NB4 (cell line): ENCODE measurements at regions not wholly inside any gene's neighbourhood (a gene's known extent, or its start where the extent isn't known, plus 50 kb on each side); places are given as distances from the start of the nearest gene placed in this dataset.
"Not testable (repeated sequence)": the region's sequence is repeated elsewhere in the genome, so short reads cannot be mapped to it uniquely, and the experiment has no call there.

Source experiments
- MYC ChIP-seq: IDR thresholded peaks from 2 replicates; pipeline ENCODE4 v1.6.1; 2011; ENCODE audit warnings: low read depth, low read length
- POLR2A ChIP-seq: IDR thresholded peaks from 2 replicates; pipeline ENCODE4 v1.6.1; 2011; ENCODE audit warnings: mild to moderate bottlenecking; ENCODE audit not compliant: insufficient read length; ENCODE audit errors: extremely low read depth
- TF ChIP-seq, protein P1 (sequence below): IDR thresholded peaks from one replicate; pipeline ENCODE4 v1.5.1; 2012; ENCODE audit warnings: low read depth, low read length
- TF ChIP-seq, protein P2 (sequence below): IDR thresholded peaks from 2 replicates; pipeline ENCODE4 v1.6.1; 2011; ENCODE audit warnings: low read depth, low read length

DNA sequence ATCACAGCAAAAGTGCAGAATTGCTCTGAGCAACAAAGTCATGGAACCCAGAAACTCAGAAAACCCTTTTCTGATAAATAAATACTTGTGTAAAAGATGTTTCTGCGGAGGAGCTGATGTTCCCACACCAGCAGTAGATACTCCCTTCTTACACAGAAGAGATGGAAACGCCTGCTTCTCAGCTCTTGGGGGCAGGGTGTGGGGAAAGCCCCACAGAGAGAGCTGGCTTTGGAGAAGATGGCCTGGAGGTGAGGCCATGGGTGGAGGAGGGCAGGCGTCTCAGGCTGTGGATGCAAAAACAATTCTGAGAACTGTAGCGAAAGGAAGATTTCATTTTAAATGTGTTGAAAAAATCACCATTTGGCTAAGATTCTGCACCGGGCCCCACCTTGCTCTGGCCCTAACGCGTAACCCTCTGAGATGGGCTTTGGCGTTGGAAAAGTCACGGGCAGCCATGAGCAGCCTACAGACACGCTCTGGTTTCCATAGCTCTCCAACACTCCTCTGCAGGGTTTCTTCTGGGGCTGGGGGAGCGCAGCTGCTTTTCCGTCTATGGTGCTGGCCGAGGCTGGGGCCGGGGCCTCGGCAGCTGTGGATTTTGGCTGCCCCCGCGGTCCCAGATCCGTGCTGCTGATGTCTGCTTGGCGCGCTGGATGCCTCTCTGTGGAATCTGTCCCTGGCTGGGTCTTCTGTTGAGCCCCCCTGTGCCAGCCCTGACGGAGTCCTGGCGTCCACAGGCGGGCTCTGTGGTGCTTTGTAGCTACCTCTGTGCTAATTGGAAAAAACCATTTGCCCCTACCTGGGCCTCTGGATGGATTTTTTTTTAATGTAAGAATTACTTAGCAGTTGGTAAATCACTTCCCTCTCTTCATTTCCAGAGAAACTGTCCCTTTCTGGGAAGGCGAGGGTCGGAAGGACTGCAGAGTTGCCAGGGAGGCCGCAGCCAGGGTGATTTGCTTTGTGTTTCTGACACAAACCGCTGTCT is 200.9 kb downstream of the BANP start:
- TF ChIP-seq, protein P1, sequence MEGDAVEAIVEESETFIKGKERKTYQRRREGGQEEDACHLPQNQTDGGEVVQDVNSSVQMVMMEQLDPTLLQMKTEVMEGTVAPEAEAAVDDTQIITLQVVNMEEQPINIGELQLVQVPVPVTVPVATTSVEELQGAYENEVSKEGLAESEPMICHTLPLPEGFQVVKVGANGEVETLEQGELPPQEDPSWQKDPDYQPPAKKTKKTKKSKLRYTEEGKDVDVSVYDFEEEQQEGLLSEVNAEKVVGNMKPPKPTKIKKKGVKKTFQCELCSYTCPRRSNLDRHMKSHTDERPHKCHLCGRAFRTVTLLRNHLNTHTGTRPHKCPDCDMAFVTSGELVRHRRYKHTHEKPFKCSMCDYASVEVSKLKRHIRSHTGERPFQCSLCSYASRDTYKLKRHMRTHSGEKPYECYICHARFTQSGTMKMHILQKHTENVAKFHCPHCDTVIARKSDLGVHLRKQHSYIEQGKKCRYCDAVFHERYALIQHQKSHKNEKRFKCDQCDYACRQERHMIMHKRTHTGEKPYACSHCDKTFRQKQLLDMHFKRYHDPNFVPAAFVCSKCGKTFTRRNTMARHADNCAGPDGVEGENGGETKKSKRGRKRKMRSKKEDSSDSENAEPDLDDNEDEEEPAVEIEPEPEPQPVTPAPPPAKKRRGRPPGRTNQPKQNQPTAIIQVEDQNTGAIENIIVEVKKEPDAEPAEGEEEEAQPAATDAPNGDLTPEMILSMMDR = not testable (repeated sequence)
- TF ChIP-seq POLR2A, MYC: not testable (repeated sequence)
- TF ChIP-seq, protein P2, sequence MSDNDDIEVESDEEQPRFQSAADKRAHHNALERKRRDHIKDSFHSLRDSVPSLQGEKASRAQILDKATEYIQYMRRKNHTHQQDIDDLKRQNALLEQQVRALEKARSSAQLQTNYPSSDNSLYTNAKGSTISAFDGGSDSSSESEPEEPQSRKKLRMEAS = not testable (repeated sequence)
